Chondrocyte (in vitro differentiated cells): ENCODE measurements at regions not wholly inside any gene's neighbourhood (a gene's known extent, or its start where the extent isn't known, plus 50 kb on each side); places are given as distances from the start of the nearest gene placed in this dataset.

Source experiments
- DNase-seq: peaks from one replicate; pipeline ENCODE4 v3.0.0; 2021; ENCODE audit warnings: mixed read lengths, low spot score
- H3K27ac Mint-ChIP-seq: one replicate; pipeline ENCODE4 v1.8.0; 2021; ENCODE audit warnings: mild to moderate bottlenecking, moderate library complexity, mixed read lengths; ENCODE audit not compliant: unreplicated experiment
- H3K27me3 Mint-ChIP-seq: 2 replicates; pipeline ENCODE4 v1.8.0; 2021; ENCODE audit warnings: low read depth, mixed read lengths
- H3K36me3 Mint-ChIP-seq: 2 replicates; pipeline ENCODE4 v1.8.0; 2021; ENCODE audit warnings: low read depth, mixed read lengths
- H3K4me1 Mint-ChIP-seq: 2 replicates; pipeline ENCODE4 v1.8.0; 2021; ENCODE audit warnings: low read depth, mild to moderate bottlenecking, mixed read lengths
- H3K4me3 Mint-ChIP-seq: one replicate; pipeline ENCODE4 v1.8.0; 2021; ENCODE audit warnings: mild to moderate bottlenecking, moderate library complexity, mixed read lengths; ENCODE audit not compliant: unreplicated experiment
- H3K9me3 Mint-ChIP-seq: 2 replicates; pipeline ENCODE4 v1.8.0; 2021; ENCODE audit warnings: low read depth, mixed read lengths
- TF ChIP-seq, protein P1 (sequence below): fragments of 200-600 bp; sonication (generic); IDR thresholded peaks from 2 replicates; pipeline ENCODE4 v1.5.0; 2021; ENCODE audit warnings: antibody characterized with exemption, mild to moderate bottlenecking, moderate library complexity

GRCh38 chr13:31674051-31674450, 65.3 kb upstream of the RXFP2 start:
- no peak overlapping the region for H3K4me3 Mint-ChIP-seq
- TF ChIP-seq, protein P1, sequence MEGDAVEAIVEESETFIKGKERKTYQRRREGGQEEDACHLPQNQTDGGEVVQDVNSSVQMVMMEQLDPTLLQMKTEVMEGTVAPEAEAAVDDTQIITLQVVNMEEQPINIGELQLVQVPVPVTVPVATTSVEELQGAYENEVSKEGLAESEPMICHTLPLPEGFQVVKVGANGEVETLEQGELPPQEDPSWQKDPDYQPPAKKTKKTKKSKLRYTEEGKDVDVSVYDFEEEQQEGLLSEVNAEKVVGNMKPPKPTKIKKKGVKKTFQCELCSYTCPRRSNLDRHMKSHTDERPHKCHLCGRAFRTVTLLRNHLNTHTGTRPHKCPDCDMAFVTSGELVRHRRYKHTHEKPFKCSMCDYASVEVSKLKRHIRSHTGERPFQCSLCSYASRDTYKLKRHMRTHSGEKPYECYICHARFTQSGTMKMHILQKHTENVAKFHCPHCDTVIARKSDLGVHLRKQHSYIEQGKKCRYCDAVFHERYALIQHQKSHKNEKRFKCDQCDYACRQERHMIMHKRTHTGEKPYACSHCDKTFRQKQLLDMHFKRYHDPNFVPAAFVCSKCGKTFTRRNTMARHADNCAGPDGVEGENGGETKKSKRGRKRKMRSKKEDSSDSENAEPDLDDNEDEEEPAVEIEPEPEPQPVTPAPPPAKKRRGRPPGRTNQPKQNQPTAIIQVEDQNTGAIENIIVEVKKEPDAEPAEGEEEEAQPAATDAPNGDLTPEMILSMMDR: no peak
- peaks cover 8% of the 10 kb centered on the region for H3K9me3 Mint-ChIP-seq
- H3K27ac Mint-ChIP-seq: no peak overlapping the region
- no peaks in the 10 kb centered on the region for H3K36me3 Mint-ChIP-seq
- no peaks in the 10 kb centered on the region for H3K4me1 Mint-ChIP-seq
- no peak for DNase-seq
- peaks cover 31% of the 10 kb centered on the region for H3K27me3 Mint-ChIP-seq

DNA sequence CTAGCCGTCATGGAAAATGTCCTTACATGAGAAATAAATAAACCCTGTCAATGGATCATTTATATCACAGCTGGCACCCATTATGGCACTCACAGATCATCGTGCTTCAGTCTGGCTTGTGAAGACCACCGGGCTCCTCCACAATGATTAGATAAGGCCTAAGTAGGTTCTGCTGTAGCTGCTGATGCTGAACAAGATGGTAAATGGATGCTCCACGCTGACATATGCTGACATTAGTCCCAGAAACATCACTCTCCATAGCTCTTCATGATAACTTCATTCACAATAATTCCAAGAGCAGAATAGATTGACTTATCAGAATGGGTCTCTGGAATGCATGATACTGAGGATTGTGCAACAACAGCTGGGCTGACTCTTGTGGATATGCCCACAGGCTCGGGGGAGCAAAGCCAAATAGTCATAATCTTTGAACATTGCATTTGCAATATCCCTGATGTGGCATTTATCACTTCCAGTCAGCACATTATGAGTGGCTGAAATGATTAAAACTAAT, 63.8 kb upstream of the RXFP2 start:
- no peak for DNase-seq
- Mint-ChIP-seq H3K9me3 (peaks cover 6% of the 10 kb centered on the region), H3K4me1 (no peaks in the 10 kb centered on the region), H3K27me3 (peaks cover 30% of the 10 kb centered on the region), H3K27ac (no peak overlapping the region), H3K4me3 (no peak overlapping the region), H3K36me3 (no peaks in the 10 kb centered on the region)
- TF ChIP-seq, protein P1: no peak

DNA sequence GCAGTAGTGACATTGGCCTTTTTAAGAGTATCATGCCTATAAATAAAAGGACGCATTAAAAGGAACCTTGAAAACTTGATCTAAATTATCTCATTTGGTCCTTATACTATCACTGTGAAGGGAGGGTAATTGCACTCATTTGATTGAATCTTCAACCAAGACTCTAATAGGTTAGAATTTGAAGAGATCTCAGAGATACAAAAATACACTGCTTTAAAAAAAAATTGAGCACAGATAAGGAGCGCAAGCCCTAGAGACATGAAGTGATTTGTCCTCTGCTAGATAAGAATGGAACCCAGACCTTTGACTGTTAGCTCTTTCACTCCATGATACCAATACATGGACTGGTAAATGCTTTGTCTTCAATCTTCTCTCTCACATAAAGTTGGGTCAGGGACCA, 58.2 kb upstream of the RXFP2 start:
- Mint-ChIP-seq H3K4me3 (no peak overlapping the region), H3K36me3 (peaks cover 1% of the 10 kb centered on the region), H3K4me1 (no peaks in the 10 kb centered on the region), H3K27me3 (peaks cover 38% of the 10 kb centered on the region), H3K27ac (no peak overlapping the region), H3K9me3 (peaks cover 4% of the 10 kb centered on the region)
- TF ChIP-seq, protein P1: no peak
- DNase-seq: no peak

GRCh38 chr13:31684466-31684865, 54.9 kb upstream of the RXFP2 start:
- TF ChIP-seq, protein P1: no peak

DNA sequence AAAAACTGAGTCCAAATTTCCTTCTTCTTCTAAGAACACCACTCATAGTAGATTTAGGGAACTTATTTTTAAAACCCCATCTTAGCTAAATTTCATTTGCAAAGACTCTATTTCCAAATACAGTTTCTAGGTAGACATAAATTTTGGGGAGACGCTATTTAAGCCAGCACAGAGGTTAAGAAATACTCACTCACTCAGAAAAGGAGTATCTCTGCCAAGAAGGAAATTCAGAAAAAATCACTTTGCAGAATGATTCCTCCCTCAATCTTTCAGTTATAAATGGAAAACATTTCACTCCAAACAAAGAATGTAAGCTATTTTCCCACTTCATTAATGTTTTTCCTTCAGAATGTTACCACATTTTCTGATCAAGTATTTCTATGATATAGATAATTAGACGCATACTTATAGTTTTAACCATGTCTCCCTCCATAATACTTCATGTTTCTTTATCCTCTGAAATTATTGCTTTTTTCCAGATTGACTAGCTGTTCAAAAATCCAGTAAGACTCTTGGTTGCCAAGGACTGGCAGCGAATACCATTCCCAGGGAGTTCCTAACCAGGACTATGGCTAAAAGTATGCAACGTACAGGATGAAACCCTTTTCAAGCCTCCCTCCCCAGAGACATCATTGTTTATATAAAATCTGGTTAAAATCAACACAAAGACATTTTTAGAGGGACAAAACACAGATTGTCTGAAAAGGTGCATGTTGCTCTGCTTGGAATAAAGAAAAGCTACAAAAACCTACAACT, 52.5 kb upstream of the RXFP2 start:
- Mint-ChIP-seq H3K27ac (no peak overlapping the region), H3K27me3 (peaks cover 45% of the 10 kb centered on the region), H3K4me3 (no peak overlapping the region), H3K9me3 (peaks cover 13% of the 10 kb centered on the region), H3K4me1 (peaks cover 9% of the 10 kb centered on the region), H3K36me3 (peaks cover 1% of the 10 kb centered on the region)
- TF ChIP-seq, protein P1: no peak
- DNase-seq: no peak

More at GRCh38 chr13:31684466-31684865, 54.9 kb upstream of the RXFP2 start:
- no peak overlapping the region for H3K4me3 Mint-ChIP-seq
- peaks cover 41% of the 10 kb centered on the region for H3K27me3 Mint-ChIP-seq
- peaks cover 4% of the 10 kb centered on the region for H3K9me3 Mint-ChIP-seq
- H3K36me3 Mint-ChIP-seq: peaks cover 1% of the 10 kb centered on the region
- peaks cover 9% of the 10 kb centered on the region for H3K4me1 Mint-ChIP-seq
- DNase-seq: no peak
- no peak overlapping the region for H3K27ac Mint-ChIP-seq
